Erythroblast (primary cell): ENCODE measurements at regions not wholly inside any gene's neighbourhood (a gene's known extent, or its start where the extent isn't known, plus 50 kb on each side); places are given as distances from the start of the nearest gene placed in this dataset.

Source experiments
- GATA1 ChIP-seq: IDR thresholded peaks from 2 replicates; pipeline ENCODE4 v1.6.1; 2011; ENCODE audit warnings: low read depth, mild to moderate bottlenecking, control low read depth, low read length, moderate library complexity
- POLR2A ChIP-seq: IDR thresholded peaks from 2 replicates; pipeline ENCODE4 v1.6.1; 2011; ENCODE audit warnings: mild to moderate bottlenecking, low read length

- TF ChIP-seq POLR2A, result no peak
- TF ChIP-seq GATA1, result no peak
These were observed 233.0 kb upstream of the RAB4A start for GRCh38 chr1:229037806-229038405.
